Ascending aorta (tissue), 2 donors: ENCODE measurements at regions not wholly inside any gene's neighbourhood (a gene's known extent, or its start where the extent isn't known, plus 50 kb on each side); places are given as distances from the start of the nearest gene placed in this dataset.
A peak's percentile ranks its signal among the peaks of the same experiment; 100 is the strongest.
"Not testable (repeated sequence)": the region's sequence is repeated elsewhere in the genome, so short reads cannot be mapped to it uniquely, and the experiment has no call there.

Experiments
- DNase-seq, 2 donors: peaks; one replicate each; pipeline ENCODE4 v3.0.0-alpha.2; 2019; ENCODE audit warnings: low spot score in 2 of 2
- H3K27ac ChIP-seq, 2 donors: fragments of 200-600 bp; sonication (generic); one replicate each; pipeline ENCODE4 v1.5.1; 2016 to 2017; ENCODE audit warnings: mild to moderate bottlenecking in 1 of 2
- H3K27me3 ChIP-seq: fragments of 200-600 bp; sonication (generic); one replicate; pipeline ENCODE4 v1.5.1; 2017
- H3K36me3 ChIP-seq, 2 donors: fragments of 200-600 bp; sonication (generic); one replicate each; pipeline ENCODE4 v1.5.1; 2016
- H3K4me1 ChIP-seq, 2 donors: fragments of 200-600 bp; sonication (generic); one replicate each; pipeline ENCODE4 v1.5.1; 2016 to 2017; ENCODE audit warnings: mild to moderate bottlenecking in 1 of 2
- H3K4me3 ChIP-seq, 2 donors: fragments of 200-600 bp; sonication (generic); one replicate each; pipeline ENCODE4 v1.5.1; 2016 to 2017; ENCODE audit warnings: mild to moderate bottlenecking in 1 of 2
- H3K9me3 ChIP-seq, 2 donors: fragments of 200-600 bp; sonication (generic); one replicate each; pipeline ENCODE4 v1.5.1; 2016
- CTCF ChIP-seq, 3 experiments: fragments of 200-600 bp in 2 of 3; fragments of 450-650 bp in 1 of 3; sonication (generic) in 2 of 3; IDR thresholded peaks; one replicate each; pipeline ENCODE4 v1.5.1; 2016 to 2019; ENCODE audit warnings: antibody characterized with exemption in 3 of 3, mild to moderate bottlenecking in 1 of 3, moderate library complexity in 1 of 3
- intact Hi-C: fragments of 100-400 bp; cut with DNase I; formaldehyde crosslinking; loops from one replicate; pipeline ENCODE4 v1.15.1; 2023

GRCh38 chr1:234782105-234782751 is 172.2 kb upstream of the IRF2BP2 start:
- H3K27me3 ChIP-seq: no peaks in the 10 kb centered on the region

DNA sequence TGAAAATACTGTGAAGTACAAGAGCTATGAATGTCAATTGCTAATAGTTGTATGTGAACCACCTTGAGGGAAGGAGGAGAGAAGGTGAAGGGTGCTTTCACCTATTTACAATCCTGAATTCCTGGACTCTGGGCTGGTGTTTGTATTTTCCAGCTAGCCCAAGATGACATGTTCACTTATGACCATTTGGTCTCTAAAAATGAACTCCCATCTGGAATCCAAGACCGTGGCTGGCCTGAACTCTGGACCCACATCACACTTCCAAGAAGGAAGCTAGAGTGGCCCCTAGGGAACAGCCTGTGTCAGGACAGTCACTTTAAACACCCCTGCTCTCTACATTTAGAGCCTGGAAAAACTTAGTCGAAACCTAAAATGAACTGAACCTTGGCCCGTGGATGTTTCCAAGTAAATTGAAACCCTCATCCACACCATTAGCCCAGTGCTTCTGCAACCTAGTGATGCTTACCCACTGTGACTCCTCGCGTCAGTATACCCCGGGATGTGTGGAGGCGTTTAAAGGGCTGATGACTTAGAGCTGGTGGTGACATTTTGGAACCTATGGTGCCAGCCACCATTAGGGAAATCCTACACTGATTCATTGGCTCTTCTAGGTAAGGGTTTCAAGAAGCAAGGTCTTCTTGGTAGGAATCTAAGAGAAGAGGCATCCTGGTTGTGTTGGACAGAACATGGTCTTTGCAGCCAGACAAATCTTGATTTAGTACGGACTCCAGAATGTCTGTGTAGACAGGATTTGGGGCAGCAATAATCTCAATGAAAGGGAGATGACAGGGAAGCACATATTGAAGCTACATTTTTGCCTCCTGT is 171.5 kb upstream of the IRF2BP2 start:
- H3K9me3 ChIP-seq: no peaks in the 10 kb centered on the region
- TF ChIP-seq CTCF (IDR thresholded peaks at IDR 0.05): no peak
- no peaks in the 10 kb centered on the region for H3K27me3 ChIP-seq

More at GRCh38 chr1:234782105-234782751, 172.2 kb upstream of the IRF2BP2 start:
- Histone ChIP-seq H3K4me1 (no peaks in the 10 kb centered on the region), H3K36me3 (no peaks in the 10 kb centered on the region), H3K4me3 (no peak overlapping the region), H3K9me3 (no peaks in the 10 kb centered on the region), H3K27ac (no peak overlapping the region)
- intact Hi-C loops: no loop called here
- peak in 1 of 2 donors; percentile 53 for DNase-seq
- TF ChIP-seq CTCF (IDR thresholded peaks at IDR 0.05): no peak

GRCh38 chr1:234780531-234781162 is 170.7 kb upstream of the IRF2BP2 start:
- Histone ChIP-seq H3K27me3 (no peaks in the 10 kb centered on the region), H3K9me3 (no peaks in the 10 kb centered on the region), H3K4me3 (no peak overlapping the region), H3K27ac (no peak overlapping the region), H3K4me1 (no peaks in the 10 kb centered on the region), H3K36me3 (no peaks in the 10 kb centered on the region)
- no peak for TF ChIP-seq CTCF (IDR thresholded peaks at IDR 0.05)
- intact Hi-C loops: no loop called here
- peak in 1 of 2 donors; percentile 69 for DNase-seq

More for the DNA sequence above, 171.5 kb upstream of the IRF2BP2 start:
- Histone ChIP-seq H3K4me1 (no peaks in the 10 kb centered on the region), H3K36me3 (no peaks in the 10 kb centered on the region), H3K4me3 (no peak overlapping the region), H3K27ac (no peak overlapping the region)
- intact Hi-C loops: no loop called here
- peak in 1 of 2 donors; percentile 71 for DNase-seq

- Histone ChIP-seq H3K4me3 (no peak overlapping the region), H3K27me3 (no peaks in the 10 kb centered on the region), H3K27ac (no peak overlapping the region), H3K4me1 (no peaks in the 10 kb centered on the region), H3K36me3 (no peaks in the 10 kb centered on the region), H3K9me3 (no peaks in the 10 kb centered on the region)
- TF ChIP-seq CTCF (IDR thresholded peaks at IDR 0.05): no peak
- intact Hi-C loops: no loop called here
- no peak for DNase-seq
Observed at GRCh38 chr1:234780112-234780511, 170.1 kb upstream of the IRF2BP2 start.

DNA sequence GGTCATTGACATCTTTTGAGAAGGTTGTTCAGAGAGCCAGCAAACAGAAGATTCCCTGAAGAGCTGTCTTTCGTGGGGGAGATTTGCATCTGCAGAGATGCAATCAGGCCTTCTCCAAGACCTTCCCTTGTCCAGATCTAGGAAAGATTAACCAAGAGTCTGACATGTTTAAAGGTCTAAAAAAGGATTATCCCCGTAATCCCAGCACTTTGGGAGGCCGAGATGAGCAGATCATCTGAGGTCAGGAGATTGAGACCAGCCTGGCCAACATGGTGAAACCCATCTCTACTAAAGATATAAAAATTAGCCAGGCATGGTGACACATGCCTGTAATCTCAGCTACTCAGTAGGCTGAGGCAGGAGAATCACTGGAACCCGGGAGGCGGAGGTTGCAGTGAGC is 169.6 kb upstream of the IRF2BP2 start:
- H3K27ac ChIP-seq, H3K4me3 ChIP-seq, H3K9me3 ChIP-seq, H3K36me3 ChIP-seq, H3K4me1 ChIP-seq, H3K27me3 ChIP-seq, intact Hi-C loops: not testable (repeated sequence)
- peak in 1 of 2 donors; percentile 48 for DNase-seq

- TF ChIP-seq CTCF (IDR thresholded peaks at IDR 0.05): no peak
- no peaks in the 10 kb centered on the region for H3K9me3 ChIP-seq
- H3K4me3 ChIP-seq: no peak overlapping the region
- H3K27me3 ChIP-seq: no peaks in the 10 kb centered on the region
- DNase-seq: peak in 1 of 2 donors; percentile 68
- no peaks in the 10 kb centered on the region for H3K36me3 ChIP-seq
- intact Hi-C loops: no loop called here
- H3K4me1 ChIP-seq: no peaks in the 10 kb centered on the region
- H3K27ac ChIP-seq: no peak overlapping the region
Observed at GRCh38 chr1:234779160-234779538, 169.2 kb upstream of the IRF2BP2 start.
